ENCODE measurements at regions not wholly inside any gene's neighbourhood (a gene's known extent, or its start where the extent isn't known, plus 50 kb on each side); places are given as distances from the start of the nearest gene placed in this dataset.

GRCh38 chr3:64303881-64304280, 78.6 kb upstream of the PRICKLE2 start:
- TF ChIP-seq CTCF (IDR thresholded peaks at IDR 0.05 in 8 of 11, conservative IDR thresholded peaks at IDR 0.05 in 3 of 11) (no peak), POLR2A (IDR thresholded peaks at IDR 0.05) (no peak), POLR2AphosphoS5 (IDR thresholded peaks at IDR 0.05) (no peak)
- Histone ChIP-seq H3K27me3 (replicated peaks in 1 of 7) (no peaks in the 10 kb centered on the region), H3K4me3 (no peak overlapping the region), H3K9me3 (no peaks in the 10 kb centered on the region), H3K36me3 (no peaks in the 10 kb centered on the region), H3K27ac (no peak overlapping the region), H3K4me1 (no peaks in the 10 kb centered on the region)
- WGBS, 5 donors = 84 to 95% (median 88%) methylated on average over 6 of the region's 6 CpGs
- DNase-seq = no peak
- intact Hi-C loops (cut with DNase I; ENCODE audit: low total_unique reads) = no loop called here

GRCh38 chr3:64303401-64303800, 78.1 kb upstream of the PRICKLE2 start:
- Histone ChIP-seq H3K36me3 (no peaks in the 10 kb centered on the region), H3K4me3 (no peak overlapping the region), H3K9me3 (no peaks in the 10 kb centered on the region), H3K4me1 (no peaks in the 10 kb centered on the region), H3K27me3 (replicated peaks in 1 of 7) (no peaks in the 10 kb centered on the region), H3K27ac (no peak overlapping the region)
- DNase-seq = no peak
- WGBS, 5 donors = 85 to 91% (median 88%) methylated on average over 6 of the region's 6 CpGs
- intact Hi-C loops (cut with DNase I; ENCODE audit: low total_unique reads) = no loop called here
- TF ChIP-seq POLR2AphosphoS5 (IDR thresholded peaks at IDR 0.05) = no peak
- TF ChIP-seq POLR2A (IDR thresholded peaks at IDR 0.05) = no peak
- no peak for TF ChIP-seq CTCF (IDR thresholded peaks at IDR 0.05 in 8 of 11, conservative IDR thresholded peaks at IDR 0.05 in 3 of 11)

GRCh38 chr3:64301476-64301875, 76.2 kb upstream of the PRICKLE2 start:
- no peaks in the 10 kb centered on the region for H3K36me3 ChIP-seq
- no peak for DNase-seq
- H3K27ac ChIP-seq = no peak overlapping the region
- WGBS, 5 donors = 61 to 92% (median 83%) methylated on average over 2 of the region's 2 CpGs
- no peaks in the 10 kb centered on the region for H3K27me3 ChIP-seq (replicated peaks in 1 of 7)
- TF ChIP-seq CTCF (IDR thresholded peaks at IDR 0.05 in 8 of 11, conservative IDR thresholded peaks at IDR 0.05 in 3 of 11) = no peak
- no peak overlapping the region for H3K4me3 ChIP-seq
- intact Hi-C loops (cut with DNase I; ENCODE audit: low total_unique reads) = no loop called here
- no peaks in the 10 kb centered on the region for H3K4me1 ChIP-seq
- peaks cover 0 to 19% (median 15%) of the 10 kb centered on the region in 8 donors for H3K9me3 ChIP-seq

GRCh38 chr3:64300790-64301423, 75.6 kb upstream of the PRICKLE2 start:
- WGBS, 5 donors = 66 to 76% (median 69%) methylated on average over 1 of the region's 1 CpG
- Histone ChIP-seq H3K27ac (no peak overlapping the region), H3K4me1 (no peaks in the 10 kb centered on the region), H3K36me3 (no peaks in the 10 kb centered on the region), H3K4me3 (no peak overlapping the region), H3K9me3 (peaks cover 0 to 24% (median 17%) of the 10 kb centered on the region in 8 donors), H3K27me3 (replicated peaks in 1 of 7) (no peaks in the 10 kb centered on the region)
- intact Hi-C loops (cut with DNase I; ENCODE audit: low total_unique reads) = no loop called here
- TF ChIP-seq CTCF (IDR thresholded peaks at IDR 0.05 in 8 of 11, conservative IDR thresholded peaks at IDR 0.05 in 3 of 11) = no peak
- TF ChIP-seq POLR2A (IDR thresholded peaks at IDR 0.05) = no peak
- TF ChIP-seq POLR2AphosphoS5 (IDR thresholded peaks at IDR 0.05) = no peak
- DNase-seq = no peak

All from spleen (tissue), 11 donors.